ENCODE measurements at regions not wholly inside any gene's neighbourhood (a gene's known extent, or its start where the extent isn't known, plus 50 kb on each side); places are given as distances from the start of the nearest gene placed in this dataset.
A peak's percentile ranks its signal among the peaks of the same experiment; 100 is the strongest.

- Histone ChIP-seq H3K9me3 (ENCODE audit: severe bottlenecking) (no peaks in the 10 kb centered on the region), H3K27ac (no peak overlapping the region), H3K27me3 (ENCODE audit: insufficient read depth, low read depth, severe bottlenecking) (no peaks in the 10 kb centered on the region), H3K36me3 (no peaks in the 10 kb centered on the region), H3K4me3 (ENCODE audit: low read depth, low read length) (no peak overlapping the region)
- DNase-seq, result no peak
- TF ChIP-seq CTCF (IDR thresholded peaks at IDR 0.05; ENCODE audit: low read depth, low read length), result no peak
Observed at GRCh38 chr13:59205501-59205900, 958.2 kb downstream of the DIAPH3 start.

GRCh38 chr13:59208405-59209195 lies 955.1 kb downstream of the DIAPH3 start:
- DNase-seq, result no peak
- H3K36me3 ChIP-seq, result no peaks in the 10 kb centered on the region
- no peak overlapping the region for H3K4me3 ChIP-seq (ENCODE audit: low read depth, low read length)
- H3K27ac ChIP-seq, result no peak overlapping the region
- no peaks in the 10 kb centered on the region for H3K27me3 ChIP-seq (ENCODE audit: insufficient read depth, low read depth, severe bottlenecking)
- TF ChIP-seq CTCF (IDR thresholded peaks at IDR 0.05; ENCODE audit: low read depth, low read length), result no peak
- H3K9me3 ChIP-seq (ENCODE audit: severe bottlenecking), result no peaks in the 10 kb centered on the region

GRCh38 chr13:59210543-59210942 lies 953.2 kb downstream of the DIAPH3 start:
- TF ChIP-seq CTCF (IDR thresholded peaks at IDR 0.05; ENCODE audit: low read depth, low read length), result no peak
- Histone ChIP-seq H3K4me3 (ENCODE audit: low read depth, low read length) (no peak overlapping the region), H3K36me3 (no peaks in the 10 kb centered on the region), H3K27ac (no peak overlapping the region), H3K9me3 (ENCODE audit: severe bottlenecking) (no peaks in the 10 kb centered on the region), H3K27me3 (ENCODE audit: insufficient read depth, low read depth, severe bottlenecking) (no peaks in the 10 kb centered on the region)
- DNase-seq, result no peak

GRCh38 chr13:59211606-59212005 lies 952.1 kb downstream of the DIAPH3 start:
- Histone ChIP-seq H3K36me3 (no peaks in the 10 kb centered on the region), H3K27me3 (ENCODE audit: insufficient read depth, low read depth, severe bottlenecking) (no peaks in the 10 kb centered on the region), H3K4me3 (ENCODE audit: low read depth, low read length) (no peak overlapping the region), H3K9me3 (ENCODE audit: severe bottlenecking) (no peaks in the 10 kb centered on the region), H3K27ac (no peak overlapping the region)
- peak; percentile 40 for DNase-seq
- TF ChIP-seq CTCF (IDR thresholded peaks at IDR 0.05; ENCODE audit: low read depth, low read length), result no peak

- no peak for TF ChIP-seq CTCF (IDR thresholded peaks at IDR 0.05; ENCODE audit: low read depth, low read length)
- Histone ChIP-seq H3K9me3 (ENCODE audit: severe bottlenecking) (no peaks in the 10 kb centered on the region), H3K27ac (no peak overlapping the region), H3K36me3 (no peaks in the 10 kb centered on the region), H3K4me3 (ENCODE audit: low read depth, low read length) (no peak overlapping the region), H3K27me3 (ENCODE audit: insufficient read depth, low read depth, severe bottlenecking) (no peaks in the 10 kb centered on the region)
- no peak for DNase-seq
Observed at GRCh38 chr13:59229401-59229800, 934.3 kb downstream of the DIAPH3 start.

GRCh38 chr13:59229861-59230260 lies 933.9 kb downstream of the DIAPH3 start:
- H3K36me3 ChIP-seq, result no peaks in the 10 kb centered on the region
- H3K27me3 ChIP-seq (ENCODE audit: insufficient read depth, low read depth, severe bottlenecking), result no peaks in the 10 kb centered on the region
- H3K27ac ChIP-seq, result no peak overlapping the region
- TF ChIP-seq CTCF (IDR thresholded peaks at IDR 0.05; ENCODE audit: low read depth, low read length), result no peak
- H3K4me3 ChIP-seq (ENCODE audit: low read depth, low read length), result no peak overlapping the region
- DNase-seq, result no peak
- H3K9me3 ChIP-seq (ENCODE audit: severe bottlenecking), result no peaks in the 10 kb centered on the region

All from WERI-Rb-1 (cell line).